ENCODE measurements at regions not wholly inside any gene's neighbourhood (a gene's known extent, or its start where the extent isn't known, plus 50 kb on each side); places are given as distances from the start of the nearest gene placed in this dataset.

- TF ChIP-seq BHLHE40 (IDR thresholded peaks at IDR 0.05; ENCODE audit: borderline replicate concordance) (no peak), FOXA1 (IDR thresholded peaks at IDR 0.05) (no peak), SP1 (IDR thresholded peaks at IDR 0.05) (no peak), ARNT (IDR thresholded peaks at IDR 0.05) (no peak), NFRKB (IDR thresholded peaks at IDR 0.05) (no peak), LEF1 (IDR thresholded peaks at IDR 0.05; ENCODE audit: borderline replicate concordance) (no peak), FOXM1 (IDR thresholded peaks at IDR 0.05; ENCODE audit: borderline replicate concordance) (no peak), CTBP1 (IDR thresholded peaks at IDR 0.05; ENCODE audit: borderline replicate concordance) (no peak), SUZ12 (IDR thresholded peaks at IDR 0.05) (no peak), ZNF384 (IDR thresholded peaks at IDR 0.05) (no peak), PKNOX1 (IDR thresholded peaks at IDR 0.05) (no peak), HDGF (IDR thresholded peaks at IDR 0.05; ENCODE audit: borderline replicate concordance) (no peak), ELF4 (IDR thresholded peaks at IDR 0.05) (no peak)
Measured at GRCh38 chr2:21644266-21644665, 520.5 kb downstream of the TDRD15 start.
